DOHH2 (cell line): ENCODE measurements at regions not wholly inside any gene's neighbourhood (a gene's known extent, or its start where the extent isn't known, plus 50 kb on each side); places are given as distances from the start of the nearest gene placed in this dataset.

Experiments used
- H3F3A ChIP-seq: fragments of 200-600 bp; sonication (generic), shearing (Covaris generic); 2 replicates; pipeline ENCODE4 v1.6.0; 2016; ENCODE audit warnings: antibody characterized with exemption, mild to moderate bottlenecking; ENCODE audit not compliant: control insufficient read depth, insufficient read depth
- H3K27ac ChIP-seq: fragments of 200-600 bp; sonication (generic); 2 replicates; pipeline ENCODE4 v1.5.1; 2014; ENCODE audit warnings: low read depth, mild to moderate bottlenecking, low read length, moderate library complexity
- H3K27me3 ChIP-seq: fragments of 200-600 bp; sonication (generic); 2 replicates; pipeline ENCODE4 v1.6.1; 2014; ENCODE audit warnings: mild to moderate bottlenecking, low read length, mixed read lengths; ENCODE audit not compliant: control insufficient read depth
- H3K36me3 ChIP-seq: fragments of 200-600 bp; sonication (generic); 2 replicates; pipeline ENCODE4 v1.6.1; 2014; ENCODE audit warnings: mild to moderate bottlenecking, low read length, moderate library complexity, mixed read lengths; ENCODE audit not compliant: control insufficient read depth
- H3K4me1 ChIP-seq: fragments of 200-600 bp; sonication (generic); 2 replicates; pipeline ENCODE4 v1.6.1; 2014; ENCODE audit warnings: mild to moderate bottlenecking, low read length, mixed read lengths; ENCODE audit not compliant: control insufficient read depth
- H3K4me2 ChIP-seq: fragments of 200-600 bp; sonication (generic); 2 replicates; pipeline ENCODE4 v1.6.0; 2014; ENCODE audit warnings: mild to moderate bottlenecking, low read length, moderate library complexity
- H3K4me3 ChIP-seq: fragments of 200-600 bp; sonication (generic); 2 replicates; pipeline ENCODE4 v1.5.1; 2014; ENCODE audit warnings: mild to moderate bottlenecking, low read length, mixed read lengths
- H3K79me2 ChIP-seq: fragments of 200-600 bp; sonication (generic); 2 replicates; pipeline ENCODE4 v1.6.1; 2014; ENCODE audit warnings: mild to moderate bottlenecking, low read length, mixed read lengths; ENCODE audit not compliant: control insufficient read depth
- H3K9me2 ChIP-seq: fragments of 200-600 bp; sonication (generic); replicated peaks from 2 replicates; pipeline ENCODE4 v1.6.1; 2014; ENCODE audit warnings: mild to moderate bottlenecking, low read length, mixed read lengths; ENCODE audit not compliant: control insufficient read depth
- H3K9me3 ChIP-seq: fragments of 200-600 bp; sonication (generic); 2 replicates; pipeline ENCODE4 v1.6.1; 2014; ENCODE audit warnings: antibody characterized with exemption, low read length, mixed read lengths; ENCODE audit not compliant: control insufficient read depth, insufficient read depth
- H4K20me1 ChIP-seq: fragments of 200-600 bp; sonication (generic); 2 replicates; pipeline ENCODE4 v1.6.0; 2014; ENCODE audit warnings: low read depth, mild to moderate bottlenecking, antibody characterized with exemption, low read length, moderate library complexity; ENCODE audit not compliant: control insufficient read depth, insufficient read depth
- CTCF ChIP-seq: fragments of 200-600 bp; sonication (generic); IDR thresholded peaks from one replicate; pipeline ENCODE4 v1.5.1; 2014; ENCODE audit warnings: antibody characterized with exemption, mild to moderate bottlenecking, low read depth, low read length; ENCODE audit not compliant: poor library complexity, severe bottlenecking
- EZH2phosphoT487 ChIP-seq: fragments of 200-600 bp; sonication (generic); IDR thresholded peaks from 2 replicates; pipeline ENCODE4 v1.6.1; 2017; ENCODE audit warnings: borderline replicate concordance, mild to moderate bottlenecking, antibody characterized with exemption, low read length, moderate library complexity, mixed read lengths

- no peaks in the 10 kb centered on the region for H3F3A ChIP-seq
- TF ChIP-seq EZH2phosphoT487 (no peak), CTCF (no peak)
- no peak overlapping the region for H3K27ac ChIP-seq
- H3K4me1 ChIP-seq: peaks cover 27% of the 10 kb centered on the region
- H4K20me1 ChIP-seq: no peaks in the 10 kb centered on the region
- H3K36me3 ChIP-seq: no peaks in the 10 kb centered on the region
- no peak overlapping the region for H3K4me3 ChIP-seq
- H3K9me3 ChIP-seq: no peaks in the 10 kb centered on the region
- H3K4me2 ChIP-seq: peak overlapping the region; percentile 20; the same call in 1 of the 2 replicates
- H3K79me2 ChIP-seq: no peaks in the 10 kb centered on the region
- H3K27me3 ChIP-seq: no peaks in the 10 kb centered on the region
- no peaks in the 10 kb centered on the region for H3K9me2 ChIP-seq
Observed at GRCh38 chr13:73913751-73914518, 220.3 kb downstream of the KLF12 start.

DNA sequence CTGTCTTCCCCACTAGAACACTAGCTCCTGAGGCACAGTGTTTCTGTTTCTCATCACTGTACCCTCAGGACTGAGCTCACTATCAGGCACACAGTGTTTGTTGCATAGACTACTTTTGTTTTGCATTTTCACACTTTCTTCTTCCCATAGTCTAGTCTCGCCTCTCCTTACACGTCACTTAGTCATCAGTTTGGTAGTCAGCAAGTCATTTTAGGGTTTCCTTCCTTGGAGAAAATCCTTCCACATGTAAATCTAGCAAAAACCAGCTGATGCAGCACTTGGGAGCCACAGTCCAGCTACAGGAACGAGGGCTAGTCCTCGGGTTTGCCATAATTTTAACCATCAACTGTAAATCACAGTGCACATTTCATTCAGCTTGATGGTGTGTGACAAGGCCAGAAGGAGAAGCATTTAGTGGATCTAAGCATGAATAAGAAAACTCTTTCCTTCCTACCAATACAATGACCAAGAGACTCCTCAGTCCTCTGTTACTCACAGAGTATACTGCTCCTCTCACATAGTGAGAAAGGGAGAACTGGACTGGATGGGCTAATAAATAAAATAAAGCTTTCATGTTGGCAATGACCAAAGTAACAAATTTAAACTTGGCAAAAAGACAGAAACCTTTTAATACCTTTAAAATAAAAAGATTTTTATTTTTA is 221.0 kb downstream of the KLF12 start:
- Histone ChIP-seq H3K4me2 (no peak overlapping the region), H3K9me2 (no peaks in the 10 kb centered on the region), H3K27ac (no peak overlapping the region), H3K4me1 (peaks cover 27% of the 10 kb centered on the region), H4K20me1 (no peaks in the 10 kb centered on the region), H3K27me3 (no peaks in the 10 kb centered on the region), H3K4me3 (no peak overlapping the region), H3K79me2 (no peaks in the 10 kb centered on the region), H3F3A (no peaks in the 10 kb centered on the region), H3K36me3 (no peaks in the 10 kb centered on the region), H3K9me3 (no peaks in the 10 kb centered on the region)
- TF ChIP-seq CTCF: no peak

DNA sequence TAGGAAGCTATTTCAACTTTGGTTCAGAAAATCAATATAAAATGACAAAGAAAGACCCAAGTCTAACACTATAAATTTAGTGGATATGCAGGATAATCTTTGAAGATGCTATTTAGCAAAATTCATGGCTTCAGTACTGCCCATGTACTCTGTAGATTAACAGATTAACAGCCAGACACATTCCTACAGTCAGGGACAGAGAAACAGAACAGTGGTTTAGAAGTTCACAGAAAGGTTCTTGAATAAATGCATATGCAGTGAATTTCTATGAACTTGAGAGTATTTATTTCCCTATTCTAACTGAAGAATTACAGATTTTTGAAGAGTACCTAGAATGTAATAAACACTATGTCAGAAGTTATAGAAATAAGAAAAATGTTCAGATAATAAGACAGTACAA is 222.8 kb downstream of the KLF12 start:
- H3K36me3 ChIP-seq: no peaks in the 10 kb centered on the region
- H3K9me3 ChIP-seq: no peaks in the 10 kb centered on the region
- H4K20me1 ChIP-seq: no peaks in the 10 kb centered on the region
- no peaks in the 10 kb centered on the region for H3K79me2 ChIP-seq
- H3F3A ChIP-seq: no peaks in the 10 kb centered on the region
- no peak overlapping the region for H3K27ac ChIP-seq
- peaks cover 27% of the 10 kb centered on the region for H3K4me1 ChIP-seq
- TF ChIP-seq CTCF (no peak), EZH2phosphoT487 (no peak)
- H3K27me3 ChIP-seq: no peaks in the 10 kb centered on the region
- no peaks in the 10 kb centered on the region for H3K9me2 ChIP-seq
- H3K4me3 ChIP-seq: no peak overlapping the region
- no peak overlapping the region for H3K4me2 ChIP-seq
